HUES48 (cell line): ENCODE measurements at regions not wholly inside any gene's neighbourhood (a gene's known extent, or its start where the extent isn't known, plus 50 kb on each side); places are given as distances from the start of the nearest gene placed in this dataset.

Experiments
- H3K27ac ChIP-seq: one replicate; pipeline ENCODE4 v1.7.0; 2013; ENCODE audit warnings: low read depth, low read length, inconsistent platforms
- H3K27me3 ChIP-seq: 2 replicates; pipeline ENCODE4 v1.6.1; 2013; ENCODE audit warnings: mild to moderate bottlenecking, low read length; ENCODE audit not compliant: control insufficient read depth, insufficient read depth
- H3K36me3 ChIP-seq: 2 replicates; pipeline ENCODE4 v1.6.1; 2013; ENCODE audit warnings: low read length; ENCODE audit not compliant: control insufficient read depth, insufficient read depth
- H3K4me1 ChIP-seq: 2 replicates; pipeline ENCODE4 v1.6.1; 2013; ENCODE audit warnings: mild to moderate bottlenecking, low read length; ENCODE audit not compliant: control insufficient read depth, insufficient read depth
- H3K4me3 ChIP-seq: 2 replicates; pipeline ENCODE4 v1.5.1; 2013; ENCODE audit warnings: mild to moderate bottlenecking, low read depth, low read length
- H3K9ac ChIP-seq: 2 replicates; pipeline ENCODE4 v1.6.1; 2013; ENCODE audit warnings: mild to moderate bottlenecking, low read depth, low read length, moderate library complexity
- H3K9me3 ChIP-seq: 2 replicates; pipeline ENCODE4 v1.6.1; 2013; ENCODE audit warnings: low read length; ENCODE audit not compliant: control insufficient read depth, insufficient read depth

- Histone ChIP-seq H3K9ac (no peak overlapping the region), H3K27ac (no peak overlapping the region), H3K4me1 (no peaks in the 10 kb centered on the region), H3K4me3 (no peak overlapping the region), H3K36me3 (no peaks in the 10 kb centered on the region), H3K9me3 (no peaks in the 10 kb centered on the region), H3K27me3 (no peaks in the 10 kb centered on the region)
These were observed 281.4 kb downstream of the BCHE start for GRCh38 chr3:165555785-165556184.

- Histone ChIP-seq H3K27ac (no peak overlapping the region), H3K27me3 (no peaks in the 10 kb centered on the region), H3K4me3 (no peak overlapping the region), H3K9me3 (no peaks in the 10 kb centered on the region), H3K9ac (no peak overlapping the region), H3K36me3 (no peaks in the 10 kb centered on the region), H3K4me1 (no peaks in the 10 kb centered on the region)
These were observed 283.9 kb downstream of the BCHE start for GRCh38 chr3:165553371-165553770.

GRCh38 chr3:165549665-165550064 is 287.6 kb downstream of the BCHE start:
- Histone ChIP-seq H3K4me3 (no peak overlapping the region), H3K36me3 (no peaks in the 10 kb centered on the region), H3K27me3 (no peaks in the 10 kb centered on the region), H3K27ac (no peak overlapping the region), H3K9me3 (no peaks in the 10 kb centered on the region), H3K4me1 (no peaks in the 10 kb centered on the region), H3K9ac (no peak overlapping the region)

DNA sequence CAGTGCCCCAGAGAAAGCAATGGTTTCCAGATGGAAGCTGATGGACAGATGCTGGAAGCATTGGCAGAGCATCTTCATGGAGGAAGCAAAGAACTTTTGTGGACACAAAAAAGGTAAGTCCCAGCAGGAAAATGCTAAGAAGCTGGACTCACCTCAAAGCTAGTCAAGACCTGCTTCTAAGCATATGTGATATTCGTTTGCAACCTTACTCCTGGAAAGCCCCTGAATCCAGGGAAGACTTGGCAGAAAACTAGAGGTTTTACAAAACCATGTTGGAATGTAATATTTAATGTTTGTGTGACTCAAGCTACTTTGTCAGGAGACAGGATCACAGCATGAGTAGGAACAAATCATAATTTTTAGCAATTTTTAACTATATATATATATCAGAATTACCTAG is 288.2 kb downstream of the BCHE start:
- H3K4me3 ChIP-seq: no peak overlapping the region
- no peaks in the 10 kb centered on the region for H3K9me3 ChIP-seq
- no peaks in the 10 kb centered on the region for H3K4me1 ChIP-seq
- no peaks in the 10 kb centered on the region for H3K36me3 ChIP-seq
- H3K27me3 ChIP-seq: no peaks in the 10 kb centered on the region
- no peak overlapping the region for H3K9ac ChIP-seq
- H3K27ac ChIP-seq: no peak overlapping the region

DNA sequence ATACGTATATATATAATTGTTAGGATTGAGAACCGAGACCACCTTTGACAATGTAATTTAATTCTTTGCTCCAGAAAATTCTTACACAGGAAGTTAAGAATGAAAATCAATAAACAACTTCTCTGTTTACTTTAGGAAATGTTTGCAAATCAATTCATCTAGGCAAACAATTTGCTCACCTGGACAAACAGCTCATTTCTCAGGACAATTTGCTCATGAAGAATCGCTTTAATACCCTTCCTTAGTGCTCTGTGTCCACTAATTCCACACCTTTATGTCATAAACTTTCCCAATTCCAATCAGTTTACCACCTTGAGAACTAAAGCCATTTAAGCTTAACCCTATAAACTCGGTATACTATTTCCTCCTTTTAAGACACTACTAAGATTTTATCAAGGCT is 292.2 kb downstream of the BCHE start:
- H3K36me3 ChIP-seq: no peaks in the 10 kb centered on the region
- H3K9ac ChIP-seq: no peak overlapping the region
- no peak overlapping the region for H3K4me3 ChIP-seq
- H3K9me3 ChIP-seq: no peaks in the 10 kb centered on the region
- H3K27me3 ChIP-seq: no peaks in the 10 kb centered on the region
- no peak overlapping the region for H3K27ac ChIP-seq
- H3K4me1 ChIP-seq: no peaks in the 10 kb centered on the region

DNA sequence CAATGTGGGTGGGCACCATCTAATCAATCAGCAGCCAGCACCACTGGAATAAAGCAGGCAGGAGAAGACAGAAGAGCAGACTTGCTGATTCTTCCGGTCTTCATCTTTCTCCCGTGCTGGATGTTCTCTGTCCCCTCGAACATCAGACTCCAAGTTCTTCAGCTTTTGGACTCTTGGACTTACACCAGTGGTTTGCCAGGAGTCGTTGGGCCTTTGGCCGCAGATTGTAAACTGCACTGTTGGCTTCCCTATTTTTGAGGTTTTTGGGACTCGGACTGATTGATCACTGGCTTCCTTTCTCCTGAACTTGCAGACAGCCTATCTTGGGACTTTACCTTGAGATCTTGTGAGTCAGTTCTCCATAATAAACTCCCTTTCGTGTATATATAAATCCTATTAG is 292.8 kb downstream of the BCHE start:
- Histone ChIP-seq H3K9me3 (no peaks in the 10 kb centered on the region), H3K27me3 (no peaks in the 10 kb centered on the region), H3K4me3 (no peak overlapping the region), H3K36me3 (no peaks in the 10 kb centered on the region), H3K4me1 (no peaks in the 10 kb centered on the region), H3K9ac (no peak overlapping the region), H3K27ac (no peak overlapping the region)

DNA sequence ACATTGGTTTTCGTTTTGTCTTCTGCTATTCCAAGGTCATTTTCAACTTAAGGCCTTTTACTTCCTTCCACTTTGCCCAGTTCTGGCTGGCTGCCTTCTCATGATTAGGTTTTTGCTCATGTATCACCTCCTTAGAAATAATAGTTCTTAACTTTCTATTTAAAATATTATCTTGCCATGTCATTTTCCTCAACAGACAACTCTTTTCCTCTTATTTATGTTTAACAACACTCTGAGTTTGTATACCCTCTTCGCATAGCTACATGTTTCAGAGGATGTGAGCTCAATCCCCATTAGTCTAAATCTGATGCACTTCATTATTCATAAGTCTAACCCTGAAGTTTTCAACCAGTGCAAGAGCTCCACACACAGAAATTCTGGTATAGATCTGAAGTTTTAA is 299.1 kb downstream of the BCHE start:
- no peaks in the 10 kb centered on the region for H3K36me3 ChIP-seq
- no peaks in the 10 kb centered on the region for H3K27me3 ChIP-seq
- H3K9me3 ChIP-seq: no peaks in the 10 kb centered on the region
- H3K9ac ChIP-seq: no peak overlapping the region
- H3K4me3 ChIP-seq: no peak overlapping the region
- no peaks in the 10 kb centered on the region for H3K4me1 ChIP-seq
- no peak overlapping the region for H3K27ac ChIP-seq

GRCh38 chr3:165532851-165533250 is 304.4 kb downstream of the BCHE start:
- Histone ChIP-seq H3K9ac (no peak overlapping the region), H3K27ac (no peak overlapping the region), H3K4me1 (no peaks in the 10 kb centered on the region), H3K27me3 (no peaks in the 10 kb centered on the region), H3K4me3 (no peak overlapping the region), H3K36me3 (no peaks in the 10 kb centered on the region), H3K9me3 (no peaks in the 10 kb centered on the region)

- Histone ChIP-seq H3K9ac (no peak overlapping the region), H3K36me3 (no peaks in the 10 kb centered on the region), H3K4me1 (no peaks in the 10 kb centered on the region), H3K9me3 (no peaks in the 10 kb centered on the region), H3K4me3 (no peak overlapping the region), H3K27me3 (no peaks in the 10 kb centered on the region), H3K27ac (no peak overlapping the region)
These were observed 307.8 kb downstream of the BCHE start for GRCh38 chr3:165529451-165529850.

- Histone ChIP-seq H3K27ac (no peak overlapping the region), H3K4me1 (no peaks in the 10 kb centered on the region), H3K27me3 (no peaks in the 10 kb centered on the region), H3K4me3 (no peak overlapping the region), H3K9me3 (no peaks in the 10 kb centered on the region), H3K9ac (no peak overlapping the region), H3K36me3 (no peaks in the 10 kb centered on the region)
These were observed 310.9 kb downstream of the BCHE start for GRCh38 chr3:165526367-165526766.

GRCh38 chr3:165523801-165524200 is 313.4 kb downstream of the BCHE start:
- Histone ChIP-seq H3K27ac (no peak overlapping the region), H3K9me3 (no peaks in the 10 kb centered on the region), H3K9ac (no peak overlapping the region), H3K4me3 (no peak overlapping the region), H3K4me1 (no peaks in the 10 kb centered on the region), H3K36me3 (no peaks in the 10 kb centered on the region), H3K27me3 (no peaks in the 10 kb centered on the region)

DNA sequence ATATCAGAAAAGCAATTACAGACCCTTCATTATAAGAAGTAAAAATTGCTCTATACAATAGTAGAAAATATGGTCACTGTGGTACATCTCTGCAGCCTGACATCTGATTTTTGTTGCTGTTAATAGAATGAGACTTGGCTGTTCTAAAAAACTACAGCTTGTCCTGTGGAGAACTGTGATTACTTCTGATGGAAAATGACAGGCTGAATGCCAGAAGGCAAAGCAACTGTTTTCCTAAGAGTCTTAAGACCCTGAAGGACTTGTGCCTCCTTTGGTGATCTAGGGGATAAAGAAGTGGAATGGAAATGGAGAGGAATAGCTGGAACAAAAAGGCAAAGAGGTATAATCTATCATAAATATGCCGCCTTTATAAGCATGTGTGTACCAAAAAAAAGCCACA is 314.8 kb downstream of the BCHE start:
- Histone ChIP-seq H3K9me3 (no peaks in the 10 kb centered on the region), H3K9ac (no peak overlapping the region), H3K27me3 (no peaks in the 10 kb centered on the region), H3K4me3 (no peak overlapping the region), H3K36me3 (no peaks in the 10 kb centered on the region), H3K4me1 (no peaks in the 10 kb centered on the region), H3K27ac (no peak overlapping the region)
